ENCODE measurements at regions not wholly inside any gene's neighbourhood (a gene's known extent, or its start where the extent isn't known, plus 50 kb on each side); places are given as distances from the start of the nearest gene placed in this dataset.

- TF ChIP-seq CTCF (IDR thresholded peaks at IDR 0.05; ENCODE audit: borderline replicate concordance, extremely low read depth, low read length, poor library complexity, severe bottlenecking): no peak
- TF ChIP-seq EZH2 (IDR thresholded peaks at IDR 0.05; ENCODE audit: borderline replicate concordance, low read depth, low read length, severe bottlenecking): no peak
These were observed 348.9 kb downstream of the ARL4A start for GRCh38 chr7:13036256-13036780.

All from DND-41 (cell line).